ENCODE measurements at regions not wholly inside any gene's neighbourhood (a gene's known extent, or its start where the extent isn't known, plus 50 kb on each side); places are given as distances from the start of the nearest gene placed in this dataset.
"Not testable (repeated sequence)": the region's sequence is repeated elsewhere in the genome, so short reads cannot be mapped to it uniquely, and the experiment has no call there.

- DNase-seq: no peak
Observed at GRCh38 chr12:61098031-61098580, 1162.1 kb upstream of the USP15 start.

DNA sequence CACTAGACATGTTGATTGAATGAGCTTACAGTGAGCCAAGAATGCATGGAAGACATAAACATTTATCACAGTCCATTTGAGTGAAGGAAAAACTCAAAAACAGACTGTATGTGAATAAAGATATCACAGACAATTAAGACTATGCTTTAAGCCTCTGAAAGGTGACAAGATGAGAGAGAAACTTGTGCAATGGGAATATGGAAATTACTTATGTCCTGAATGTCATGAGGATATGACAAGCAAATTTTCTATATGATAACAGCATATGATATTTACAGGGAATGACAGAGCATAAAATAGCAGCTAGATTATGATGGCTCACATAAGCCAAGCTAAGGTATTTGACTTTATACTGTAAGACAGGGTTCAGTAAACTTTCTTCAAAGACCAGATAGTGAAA, 1153.1 kb upstream of the USP15 start:
- no peak for DNase-seq

- DNase-seq: no peak
Observed at GRCh38 chr12:61111218-61111617, 1149.0 kb upstream of the USP15 start.

DNA sequence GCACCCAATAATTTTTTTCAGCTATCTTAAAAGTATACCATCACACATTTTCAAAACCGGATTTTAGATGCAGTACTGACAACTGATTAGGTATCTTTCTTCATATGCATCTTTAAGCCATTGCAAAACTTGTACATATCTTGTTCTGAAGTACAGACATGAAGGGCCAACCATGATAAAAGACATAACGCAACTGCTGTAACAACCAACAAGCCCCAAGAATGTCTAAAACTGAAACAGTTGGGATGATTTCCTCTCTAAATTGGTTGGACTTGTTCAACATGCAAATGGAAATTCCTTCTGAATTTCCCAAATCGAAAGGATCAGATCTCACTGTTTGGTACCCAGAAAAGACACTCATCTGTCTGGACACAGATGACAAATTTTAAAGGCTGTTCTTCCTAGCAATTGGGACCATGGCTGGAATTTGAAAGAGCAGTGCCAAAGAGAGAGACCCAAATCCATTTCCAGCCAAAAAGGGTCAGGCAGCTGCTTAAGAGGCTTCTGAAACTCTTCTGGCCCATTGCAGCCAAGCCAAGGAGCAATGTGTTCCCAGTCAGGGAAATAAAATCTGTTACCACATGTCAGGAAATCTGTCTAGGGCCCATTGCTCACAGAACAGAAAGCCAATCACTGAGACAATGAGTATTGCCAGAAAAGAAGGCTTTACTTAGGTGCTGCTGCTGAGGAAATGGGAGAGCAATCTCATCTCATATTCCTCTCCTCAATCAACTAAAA, 1122.4 kb upstream of the USP15 start:
- no peak for DNase-seq

GRCh38 chr12:61138415-61138759, 1121.8 kb upstream of the USP15 start:
- DNase-seq: no peak

GRCh38 chr12:61161961-61162360, 1098.2 kb upstream of the USP15 start:
- no peak for DNase-seq

GRCh38 chr12:61188801-61189595, 1071.2 kb upstream of the USP15 start:
- DNase-seq: no peak

DNA sequence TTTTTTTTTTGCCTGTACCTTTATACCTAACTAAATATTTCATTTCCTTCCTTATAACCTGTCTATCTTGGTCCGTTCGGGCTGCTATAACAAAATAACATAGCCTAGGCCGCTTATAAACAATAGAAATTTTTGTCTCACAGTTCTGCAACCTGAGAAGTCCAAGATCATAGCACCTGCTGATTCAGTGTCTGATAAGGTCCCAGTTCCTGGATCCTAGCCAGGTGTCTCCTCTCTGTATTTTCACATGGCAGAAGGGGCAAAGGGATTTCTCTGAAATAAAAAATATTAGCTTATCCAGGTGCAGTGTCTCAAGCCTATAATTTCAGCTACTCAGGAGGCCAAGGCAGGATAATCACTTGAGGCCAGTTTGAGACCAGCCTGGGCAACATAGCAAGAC, 1046.6 kb upstream of the USP15 start:
- DNase-seq: no peak

DNA sequence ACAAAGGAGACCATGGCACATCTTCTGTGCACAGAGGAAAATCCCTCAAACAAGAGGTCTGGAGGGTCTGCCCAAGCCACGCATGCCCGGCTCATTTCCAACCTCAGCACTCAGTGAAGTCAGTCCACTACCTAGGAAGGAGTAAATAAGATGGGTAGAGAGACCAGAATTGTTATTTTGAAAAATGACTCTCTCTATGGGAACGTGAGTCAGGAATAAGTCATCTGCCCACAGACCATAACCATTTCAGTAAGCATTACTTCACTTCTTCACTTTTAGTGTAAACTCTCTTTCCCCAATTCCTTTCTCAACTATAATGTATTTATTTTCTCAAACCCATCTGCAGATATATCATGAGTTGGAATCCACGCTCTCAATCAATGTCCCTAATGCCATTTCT, 1039.9 kb upstream of the USP15 start:
- DNase-seq: no peak

GRCh38 chr12:61232040-61232439, 1028.2 kb upstream of the USP15 start:
- DNase-seq: no peak

GRCh38 chr12:61250303-61250702, 1009.9 kb upstream of the USP15 start:
- DNase-seq: no peak

DNA sequence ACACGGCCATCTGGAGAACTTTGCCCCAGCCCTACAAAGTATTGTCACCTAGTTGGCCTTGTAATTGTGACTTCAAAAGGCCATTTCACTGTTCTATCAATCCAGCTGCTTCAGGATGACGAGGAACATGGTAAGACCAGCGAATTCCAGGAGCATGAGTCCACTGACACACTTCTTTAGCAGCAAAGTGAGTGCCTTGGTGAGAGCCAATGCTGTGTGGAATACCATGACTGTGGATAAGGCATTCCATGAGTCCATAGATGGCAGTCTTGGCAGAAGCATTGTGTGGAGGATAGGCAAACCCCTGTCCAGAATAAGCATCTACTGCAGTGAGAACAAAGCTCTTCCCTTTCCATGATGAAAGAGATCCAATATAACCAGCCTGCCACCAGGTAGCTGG, 1009.1 kb upstream of the USP15 start:
- DNase-seq: no peak

- DNase-seq: no peak
Observed at GRCh38 chr12:61254225-61254624, 1006.0 kb upstream of the USP15 start.

DNA sequence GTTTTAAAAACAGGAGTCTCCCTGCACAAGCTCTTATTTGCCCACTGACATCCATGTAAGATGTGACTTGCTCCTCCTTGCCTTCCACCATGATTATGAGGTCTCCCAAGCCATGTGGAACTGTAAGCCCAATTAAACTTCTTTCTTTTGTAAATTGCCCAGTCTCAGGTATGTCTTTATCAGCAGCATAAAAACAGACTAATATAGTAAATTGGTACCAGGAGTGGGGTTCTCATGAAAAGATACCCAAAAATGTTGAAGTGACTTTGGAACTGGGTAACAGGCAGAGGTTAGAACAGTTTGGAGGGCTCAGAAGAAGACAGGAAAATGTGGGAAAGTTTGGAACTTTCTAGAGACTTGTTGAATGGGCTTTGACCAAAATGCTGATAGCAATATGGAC, 995.9 kb upstream of the USP15 start:
- DNase-seq: not testable (repeated sequence)

DNA sequence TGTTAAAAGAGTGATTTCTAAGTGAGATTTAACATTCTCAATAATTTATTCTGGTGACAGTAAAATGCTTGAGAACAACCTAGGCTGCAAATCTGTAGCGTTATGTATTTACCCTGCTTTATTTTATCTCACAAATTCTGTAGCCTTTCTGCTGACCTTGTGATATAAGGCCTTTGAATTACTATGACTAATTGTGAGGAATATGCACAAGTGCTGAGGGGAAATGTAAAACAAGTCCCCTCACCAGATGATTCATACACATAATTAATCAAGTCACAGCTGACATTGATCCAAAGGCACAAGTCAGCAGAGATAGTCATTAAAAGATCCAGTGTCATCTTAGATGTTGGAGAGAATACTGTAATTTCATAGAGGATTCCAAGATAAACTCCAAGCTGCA, 992.7 kb upstream of the USP15 start:
- no peak for DNase-seq

GRCh38 chr12:61272441-61272840, 987.8 kb upstream of the USP15 start:
- no peak for DNase-seq

GRCh38 chr12:61282790-61283575, 977.2 kb upstream of the USP15 start:
- no peak for DNase-seq

DNA sequence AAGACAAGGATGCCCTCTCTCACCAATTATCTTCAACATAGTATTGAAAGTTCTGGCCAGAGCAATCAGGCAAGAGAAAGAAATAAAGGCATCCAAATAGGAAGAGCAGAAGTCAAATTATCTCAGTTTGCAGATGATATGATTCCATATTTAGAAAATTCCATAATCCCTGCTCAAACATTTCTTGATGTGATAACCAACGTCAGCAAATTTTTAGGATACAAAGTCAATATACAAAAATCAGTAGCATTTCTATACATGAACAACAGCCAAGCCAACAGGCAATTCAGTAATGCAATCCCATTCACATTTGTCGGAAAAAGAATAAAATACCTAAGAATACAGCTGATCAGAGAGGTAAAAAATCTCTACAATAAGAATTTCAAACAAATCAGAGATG, 969.7 kb upstream of the USP15 start:
- no peak for DNase-seq

- no peak for DNase-seq
Observed at GRCh38 chr12:61291647-61292046, 968.6 kb upstream of the USP15 start.

- not testable (repeated sequence) for DNase-seq
Observed at GRCh38 chr12:61294011-61294410, 966.2 kb upstream of the USP15 start.

DNA sequence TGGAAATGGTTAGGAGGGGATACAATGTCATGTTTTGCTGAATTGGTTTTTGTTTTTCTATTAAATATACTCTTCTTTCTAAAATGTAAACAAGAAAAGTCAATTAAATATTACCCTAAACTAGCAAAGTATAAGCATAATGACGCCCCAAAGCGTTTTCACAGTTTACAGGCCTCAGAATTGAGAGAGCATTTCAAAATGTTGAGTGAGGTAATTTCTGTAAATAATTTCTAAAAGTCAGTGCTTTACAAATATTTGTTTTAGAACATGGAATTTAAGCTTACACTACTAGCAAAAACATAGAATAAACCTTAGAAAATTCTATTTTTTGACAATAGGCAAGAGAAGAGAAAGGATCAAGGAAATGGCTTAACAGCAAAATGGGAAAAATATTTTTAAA, 958.4 kb upstream of the USP15 start:
- no peak for DNase-seq

DNA sequence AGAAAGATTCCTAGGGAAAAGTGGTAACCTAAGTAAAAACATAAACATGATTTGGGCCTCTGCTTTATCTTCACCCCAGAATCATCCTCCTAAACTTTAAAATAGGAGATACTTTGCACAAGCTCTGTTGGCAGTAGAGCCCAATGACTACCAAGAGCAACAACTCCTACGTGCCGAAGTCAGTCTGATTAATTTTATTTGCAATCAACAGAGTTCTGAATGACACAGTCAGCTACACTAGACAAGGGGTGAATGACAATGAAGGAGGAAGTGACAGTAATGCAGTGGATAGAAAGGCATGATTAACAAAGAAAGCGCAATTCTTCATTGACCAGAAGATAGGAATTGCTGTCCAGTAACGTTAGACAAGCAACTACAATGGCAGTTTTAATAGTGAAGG, 957.9 kb upstream of the USP15 start:
- no peak for DNase-seq

DNA sequence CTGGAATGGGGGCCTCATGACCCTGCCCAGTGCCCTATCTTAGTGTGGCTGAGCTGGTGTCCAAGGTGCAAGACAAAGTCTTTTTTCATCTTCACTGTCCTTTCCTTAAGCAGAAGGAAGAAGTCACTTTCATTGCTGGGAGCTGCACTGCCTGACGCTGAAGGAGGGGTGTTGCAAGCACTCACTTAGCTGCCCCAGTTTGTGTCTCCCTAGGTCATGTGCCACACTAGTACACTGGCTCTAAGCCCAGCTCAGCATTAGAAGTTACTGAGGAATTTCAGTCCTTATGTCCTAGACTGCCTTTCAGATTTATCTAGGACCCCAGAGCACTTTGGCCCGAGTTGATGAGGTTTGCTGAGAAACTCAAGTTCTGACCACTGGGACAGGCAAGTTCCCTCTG, 952.0 kb upstream of the USP15 start:
- no peak for DNase-seq
